ENCODE measurements at regions not wholly inside any gene's neighbourhood (a gene's known extent, or its start where the extent isn't known, plus 50 kb on each side); places are given as distances from the start of the nearest gene placed in this dataset.
A peak's percentile ranks its signal among the peaks of the same experiment; 100 is the strongest.

DNA sequence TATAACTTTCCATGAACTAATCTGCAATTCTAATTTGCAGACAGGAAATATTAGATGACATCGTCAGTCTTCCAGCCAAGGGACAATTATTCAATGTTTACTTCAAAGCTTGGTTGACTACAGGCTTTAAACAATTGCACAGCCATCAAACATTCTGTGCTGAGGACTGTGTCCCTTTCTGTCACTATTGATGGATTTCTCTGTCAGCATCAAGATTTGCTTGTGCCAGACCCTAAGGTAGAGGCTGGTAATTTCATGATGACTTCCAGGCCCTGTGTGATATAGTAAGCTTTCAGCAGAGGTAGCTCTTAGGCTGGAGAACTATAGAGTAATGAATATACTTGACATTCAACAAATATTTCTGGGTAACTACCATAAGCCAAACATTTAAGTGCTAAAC is 229.3 kb upstream of the ACTBL2 start:
- no peak overlapping the region for H3K27ac ChIP-seq (ENCODE audit: low read depth, low read length)
- no peaks in the 10 kb centered on the region for H3K27me3 ChIP-seq (ENCODE audit: insufficient read depth, low read length, poor library complexity)
- no peak for DNase-seq
- H4K5ac ChIP-seq (ENCODE audit: low read length): no peak overlapping the region
- H4K8ac ChIP-seq (ENCODE audit: low read depth, low read length): no peak overlapping the region
- H2BK5ac ChIP-seq (ENCODE audit: low read length): no peak overlapping the region
- no peak overlapping the region for H3K4ac ChIP-seq (ENCODE audit: low read depth, low read length)
- no peaks in the 10 kb centered on the region for H3K79me2 ChIP-seq (ENCODE audit: control insufficient read depth, insufficient read depth, low read length)
- no peaks in the 10 kb centered on the region for H3K36me3 ChIP-seq (ENCODE audit: control insufficient read depth, insufficient read depth, low read length)
- H3K4me2 ChIP-seq (ENCODE audit: low read length): no peak overlapping the region
- H3K4me1 ChIP-seq (ENCODE audit: control insufficient read depth, low read depth, low read length): no peaks in the 10 kb centered on the region
- H2BK15ac ChIP-seq (replicated peaks; ENCODE audit: low read depth): no peak overlapping the region
- no peaks in the 10 kb centered on the region for H3K79me1 ChIP-seq (ENCODE audit: low read length)
- H3K23ac ChIP-seq (ENCODE audit: low read length): no peak overlapping the region
- H2AK5ac ChIP-seq (ENCODE audit: low read length): no peak overlapping the region
- no peak overlapping the region for H3K18ac ChIP-seq (ENCODE audit: low read length)
- no peak overlapping the region for H3K9ac ChIP-seq (ENCODE audit: low read length)
- H2BK120ac ChIP-seq (ENCODE audit: low read depth, low read length): no peak overlapping the region
- no peak overlapping the region for H3K56ac ChIP-seq (ENCODE audit: low read length)
- H3K4me3 ChIP-seq (ENCODE audit: low read length): no peak overlapping the region
- WGBS (ENCODE audit: extremely low coverage, insufficient coverage, low lambda C conversion rate): no CpG with 5 or more reads among the region's 1 CpG

DNA sequence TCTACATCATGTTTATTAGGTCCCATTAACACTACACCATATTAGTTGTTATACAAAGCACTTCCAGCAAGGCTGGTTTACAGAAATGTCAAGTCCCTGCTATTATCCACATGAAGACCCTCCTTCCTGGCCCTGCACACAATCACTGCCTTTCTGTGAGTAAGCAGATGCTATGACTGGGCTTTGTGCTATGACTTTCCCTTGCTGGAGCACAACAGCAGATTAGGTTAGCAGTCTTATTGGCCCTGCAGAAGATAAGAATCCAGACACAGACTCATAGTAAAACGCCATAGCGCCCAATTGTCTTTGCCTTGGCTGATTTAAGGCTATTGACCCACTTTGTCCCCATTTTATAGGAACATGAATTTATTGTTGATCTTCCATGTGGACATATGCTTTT is 228.9 kb upstream of the ACTBL2 start:
- Histone ChIP-seq H3K9ac (ENCODE audit: low read length) (no peak overlapping the region), H4K8ac (ENCODE audit: low read depth, low read length) (no peak overlapping the region), H3K36me3 (ENCODE audit: control insufficient read depth, insufficient read depth, low read length) (no peaks in the 10 kb centered on the region), H3K79me2 (ENCODE audit: control insufficient read depth, insufficient read depth, low read length) (no peaks in the 10 kb centered on the region), H3K27me3 (ENCODE audit: insufficient read depth, low read length, poor library complexity) (no peaks in the 10 kb centered on the region), H3K79me1 (ENCODE audit: low read length) (no peaks in the 10 kb centered on the region), H3K4me1 (ENCODE audit: control insufficient read depth, low read depth, low read length) (no peaks in the 10 kb centered on the region), H3K4ac (ENCODE audit: low read depth, low read length) (no peak overlapping the region), H2BK5ac (ENCODE audit: low read length) (no peak overlapping the region), H2BK120ac (ENCODE audit: low read depth, low read length) (no peak overlapping the region), H3K23ac (ENCODE audit: low read length) (no peak overlapping the region), H3K56ac (ENCODE audit: low read length) (no peak overlapping the region), H3K4me2 (ENCODE audit: low read length) (no peak overlapping the region), H3K4me3 (ENCODE audit: low read length) (no peak overlapping the region), H4K5ac (ENCODE audit: low read length) (no peak overlapping the region), H2BK15ac (replicated peaks; ENCODE audit: low read depth) (no peak overlapping the region), H3K27ac (ENCODE audit: low read depth, low read length) (no peak overlapping the region), H3K18ac (ENCODE audit: low read length) (no peak overlapping the region), H2AK5ac (ENCODE audit: low read length) (no peak overlapping the region)
- WGBS (ENCODE audit: extremely low coverage, insufficient coverage, low lambda C conversion rate): no CpG with 5 or more reads among the region's 2 CpGs
- no peak for DNase-seq

DNA sequence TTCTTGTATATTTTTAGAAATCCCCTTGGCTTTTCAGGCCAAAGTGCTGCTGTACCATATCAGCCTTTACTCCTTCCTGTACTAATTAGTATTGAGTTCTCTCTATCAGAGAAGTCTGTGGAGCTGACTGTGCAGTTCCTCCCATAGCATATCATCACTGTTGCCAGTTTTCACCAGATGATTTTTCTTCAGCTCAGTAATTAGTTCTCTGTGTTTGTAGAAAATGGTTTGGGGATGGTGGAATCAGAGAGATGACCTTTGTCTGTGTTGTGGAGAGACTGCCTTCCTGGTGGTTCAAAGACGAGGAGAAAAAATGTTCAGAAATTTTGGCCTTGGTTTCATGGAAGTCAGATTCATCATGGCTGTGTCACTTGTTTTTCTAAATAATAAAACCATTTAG is 227.5 kb upstream of the ACTBL2 start:
- Histone ChIP-seq H3K27ac (ENCODE audit: low read depth, low read length) (no peak overlapping the region), H3K4me1 (ENCODE audit: control insufficient read depth, low read depth, low read length) (no peaks in the 10 kb centered on the region), H2BK15ac (replicated peaks; ENCODE audit: low read depth) (no peak overlapping the region), H3K23ac (ENCODE audit: low read length) (no peak overlapping the region), H3K4me2 (ENCODE audit: low read length) (no peak overlapping the region), H3K27me3 (ENCODE audit: insufficient read depth, low read length, poor library complexity) (no peaks in the 10 kb centered on the region), H3K79me2 (ENCODE audit: control insufficient read depth, insufficient read depth, low read length) (no peaks in the 10 kb centered on the region), H3K56ac (ENCODE audit: low read length) (no peak overlapping the region), H2BK120ac (ENCODE audit: low read depth, low read length) (no peak overlapping the region), H3K4ac (ENCODE audit: low read depth, low read length) (no peak overlapping the region), H4K8ac (ENCODE audit: low read depth, low read length) (no peak overlapping the region), H3K79me1 (ENCODE audit: low read length) (no peaks in the 10 kb centered on the region), H3K4me3 (ENCODE audit: low read length) (no peak overlapping the region), H2BK5ac (ENCODE audit: low read length) (no peak overlapping the region), H3K18ac (ENCODE audit: low read length) (peak overlapping the region; percentile 51), H4K5ac (ENCODE audit: low read length) (no peak overlapping the region), H3K36me3 (ENCODE audit: control insufficient read depth, insufficient read depth, low read length) (no peaks in the 10 kb centered on the region), H2AK5ac (ENCODE audit: low read length) (no peak overlapping the region), H3K9ac (ENCODE audit: low read length) (no peak overlapping the region)
- no CpG with 5 or more reads among the region's 1 CpG for WGBS (ENCODE audit: extremely low coverage, insufficient coverage, low lambda C conversion rate)
- DNase-seq: no peak

DNA sequence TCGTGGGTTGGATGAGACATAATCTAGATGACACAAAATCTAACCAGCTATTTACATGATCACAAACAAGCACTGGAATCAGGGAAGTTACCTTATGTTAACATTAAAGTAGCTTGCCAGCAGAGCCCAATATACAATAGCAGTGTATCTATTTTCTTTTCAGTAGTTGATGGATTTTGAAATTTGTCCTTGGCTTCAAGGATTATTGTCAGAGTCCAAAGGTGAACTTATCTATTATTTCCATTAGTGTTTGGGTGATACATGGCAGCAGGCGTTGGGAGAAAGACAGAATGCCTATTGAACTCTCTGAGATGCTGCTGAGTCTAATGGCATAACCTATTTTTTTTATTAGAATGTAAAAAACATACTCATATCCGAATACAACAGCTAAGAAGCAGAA is 223.2 kb upstream of the ACTBL2 start:
- H4K8ac ChIP-seq (ENCODE audit: low read depth, low read length): no peak overlapping the region
- no peak for DNase-seq
- no peak overlapping the region for H2BK5ac ChIP-seq (ENCODE audit: low read length)
- H3K36me3 ChIP-seq (ENCODE audit: control insufficient read depth, insufficient read depth, low read length): no peaks in the 10 kb centered on the region
- no peak overlapping the region for H3K4ac ChIP-seq (ENCODE audit: low read depth, low read length)
- no peaks in the 10 kb centered on the region for H3K79me1 ChIP-seq (ENCODE audit: low read length)
- no peak overlapping the region for H3K9ac ChIP-seq (ENCODE audit: low read length)
- no peak overlapping the region for H3K18ac ChIP-seq (ENCODE audit: low read length)
- H3K27me3 ChIP-seq (ENCODE audit: insufficient read depth, low read length, poor library complexity): no peaks in the 10 kb centered on the region
- no CpG with 5 or more reads among the region's 3 CpGs for WGBS (ENCODE audit: extremely low coverage, insufficient coverage, low lambda C conversion rate)
- H3K27ac ChIP-seq (ENCODE audit: low read depth, low read length): no peak overlapping the region
- no peak overlapping the region for H2BK15ac ChIP-seq (replicated peaks; ENCODE audit: low read depth)
- no peak overlapping the region for H3K23ac ChIP-seq (ENCODE audit: low read length)
- H4K5ac ChIP-seq (ENCODE audit: low read length): no peak overlapping the region
- no peak overlapping the region for H2BK120ac ChIP-seq (ENCODE audit: low read depth, low read length)
- H3K4me2 ChIP-seq (ENCODE audit: low read length): no peak overlapping the region
- H3K79me2 ChIP-seq (ENCODE audit: control insufficient read depth, insufficient read depth, low read length): no peaks in the 10 kb centered on the region
- H2AK5ac ChIP-seq (ENCODE audit: low read length): no peak overlapping the region
- H3K56ac ChIP-seq (ENCODE audit: low read length): no peak overlapping the region
- no peaks in the 10 kb centered on the region for H3K4me1 ChIP-seq (ENCODE audit: control insufficient read depth, low read depth, low read length)
- no peak overlapping the region for H3K4me3 ChIP-seq (ENCODE audit: low read length)

DNA sequence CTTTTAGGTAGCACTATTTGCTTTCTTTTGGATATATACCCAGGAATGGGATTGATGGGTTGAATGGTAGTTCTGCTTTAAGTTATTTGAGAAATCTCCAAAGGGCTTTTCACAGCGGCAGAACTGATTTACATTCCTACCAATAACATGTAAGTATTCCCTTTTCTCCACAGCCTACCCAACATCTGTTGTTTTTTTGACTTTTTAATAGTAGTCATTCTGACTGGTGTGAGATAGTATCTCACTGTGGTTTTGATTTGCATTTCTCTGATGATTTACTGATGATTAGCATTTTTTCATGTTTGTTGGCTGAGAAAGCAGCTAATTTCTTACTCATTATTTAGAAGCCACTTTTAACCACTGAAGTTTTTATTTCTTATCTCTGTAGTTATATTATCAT is 221.1 kb upstream of the ACTBL2 start:
- Histone ChIP-seq H3K79me2 (ENCODE audit: control insufficient read depth, insufficient read depth, low read length) (no peaks in the 10 kb centered on the region), H3K27me3 (ENCODE audit: insufficient read depth, low read length, poor library complexity) (no peaks in the 10 kb centered on the region), H4K5ac (ENCODE audit: low read length) (no peak overlapping the region), H2BK5ac (ENCODE audit: low read length) (no peak overlapping the region), H2BK15ac (replicated peaks; ENCODE audit: low read depth) (no peak overlapping the region), H3K4me1 (ENCODE audit: control insufficient read depth, low read depth, low read length) (no peaks in the 10 kb centered on the region), H3K4me3 (ENCODE audit: low read length) (no peak overlapping the region), H3K79me1 (ENCODE audit: low read length) (no peaks in the 10 kb centered on the region), H4K8ac (ENCODE audit: low read depth, low read length) (no peak overlapping the region), H3K18ac (ENCODE audit: low read length) (no peak overlapping the region), H2BK120ac (ENCODE audit: low read depth, low read length) (no peak overlapping the region), H3K4me2 (ENCODE audit: low read length) (no peak overlapping the region), H3K4ac (ENCODE audit: low read depth, low read length) (no peak overlapping the region), H3K56ac (ENCODE audit: low read length) (no peak overlapping the region), H2AK5ac (ENCODE audit: low read length) (no peak overlapping the region), H3K36me3 (ENCODE audit: control insufficient read depth, insufficient read depth, low read length) (no peaks in the 10 kb centered on the region), H3K23ac (ENCODE audit: low read length) (no peak overlapping the region), H3K27ac (ENCODE audit: low read depth, low read length) (no peak overlapping the region), H3K9ac (ENCODE audit: low read length) (no peak overlapping the region)
- DNase-seq: no peak
- WGBS (ENCODE audit: extremely low coverage, insufficient coverage, low lambda C conversion rate): no CpG with 5 or more reads among the region's 1 CpG

DNA sequence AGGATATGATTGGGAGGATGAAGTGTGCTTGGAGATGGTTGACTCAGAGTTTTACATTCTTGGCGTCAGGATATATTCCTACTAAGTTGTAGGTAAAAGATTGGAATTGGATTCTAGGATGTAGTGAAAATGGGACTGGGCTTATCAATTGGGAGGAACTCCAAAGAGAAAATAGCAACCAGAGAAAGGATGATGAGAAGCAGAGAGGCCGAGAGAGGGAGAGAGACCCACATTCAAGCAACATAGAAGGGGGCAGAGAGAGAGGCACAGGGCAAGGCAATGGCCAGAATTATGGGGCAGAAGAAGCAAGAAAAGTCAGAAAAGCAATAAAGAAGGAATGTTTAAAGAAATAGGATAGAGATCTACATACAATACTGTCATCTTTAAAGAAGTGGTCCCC is 217.9 kb upstream of the ACTBL2 start:
- Histone ChIP-seq H2BK120ac (ENCODE audit: low read depth, low read length) (no peak overlapping the region), H3K4me3 (ENCODE audit: low read length) (no peak overlapping the region), H3K27ac (ENCODE audit: low read depth, low read length) (no peak overlapping the region), H3K27me3 (ENCODE audit: insufficient read depth, low read length, poor library complexity) (no peaks in the 10 kb centered on the region), H3K4ac (ENCODE audit: low read depth, low read length) (no peak overlapping the region), H4K5ac (ENCODE audit: low read length) (no peak overlapping the region), H3K4me2 (ENCODE audit: low read length) (no peak overlapping the region), H3K36me3 (ENCODE audit: control insufficient read depth, insufficient read depth, low read length) (no peaks in the 10 kb centered on the region), H3K4me1 (ENCODE audit: control insufficient read depth, low read depth, low read length) (no peaks in the 10 kb centered on the region), H3K9ac (ENCODE audit: low read length) (no peak overlapping the region), H3K56ac (ENCODE audit: low read length) (no peak overlapping the region), H3K18ac (ENCODE audit: low read length) (no peak overlapping the region), H2BK15ac (replicated peaks; ENCODE audit: low read depth) (no peak overlapping the region), H3K79me2 (ENCODE audit: control insufficient read depth, insufficient read depth, low read length) (no peaks in the 10 kb centered on the region), H3K79me1 (ENCODE audit: low read length) (no peaks in the 10 kb centered on the region), H2BK5ac (ENCODE audit: low read length) (no peak overlapping the region), H2AK5ac (ENCODE audit: low read length) (no peak overlapping the region), H3K23ac (ENCODE audit: low read length) (no peak overlapping the region), H4K8ac (ENCODE audit: low read depth, low read length) (no peak overlapping the region)
- DNase-seq: no peak
- no CpG with 5 or more reads among the region's 2 CpGs for WGBS (ENCODE audit: extremely low coverage, insufficient coverage, low lambda C conversion rate)
